Mucosa of gallbladder (tissue), 1 donor: ENCODE measurements at regions not wholly inside any gene's neighbourhood (a gene's known extent, or its start where the extent isn't known, plus 50 kb on each side); places are given as distances from the start of the nearest gene placed in this dataset.

Source experiments
- DNase-seq: peaks from one replicate; pipeline ENCODE4 v3.0.0-alpha.2; 2020; ENCODE audit warnings: low spot score
- donor health status: DM: no; HTN: no; CAD: no.

DNA sequence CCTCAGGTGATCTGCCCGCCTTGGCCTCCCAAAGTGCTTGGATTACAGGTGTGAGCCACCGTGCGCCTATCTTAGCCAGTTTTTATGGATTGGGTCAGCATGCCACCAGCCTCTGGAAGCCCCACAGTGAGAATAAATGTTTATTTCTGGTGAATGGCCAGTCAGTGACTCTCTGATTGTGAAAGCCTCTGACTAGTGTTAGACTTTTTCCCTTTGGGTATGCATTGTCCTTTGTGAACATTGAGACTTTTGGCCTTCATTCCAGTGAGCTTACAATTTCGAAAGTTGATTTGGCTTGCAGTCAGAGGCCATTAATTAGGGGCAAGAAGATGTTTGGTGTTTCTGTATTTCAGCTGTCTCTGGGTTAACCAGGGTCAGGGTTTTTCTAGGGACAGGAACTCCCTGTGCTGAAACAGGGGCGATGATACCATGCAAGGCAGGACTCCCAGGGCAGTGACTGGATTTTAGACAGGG, 274.5 kb upstream of the C2CD4B start:
- no peak for DNase-seq

DNA sequence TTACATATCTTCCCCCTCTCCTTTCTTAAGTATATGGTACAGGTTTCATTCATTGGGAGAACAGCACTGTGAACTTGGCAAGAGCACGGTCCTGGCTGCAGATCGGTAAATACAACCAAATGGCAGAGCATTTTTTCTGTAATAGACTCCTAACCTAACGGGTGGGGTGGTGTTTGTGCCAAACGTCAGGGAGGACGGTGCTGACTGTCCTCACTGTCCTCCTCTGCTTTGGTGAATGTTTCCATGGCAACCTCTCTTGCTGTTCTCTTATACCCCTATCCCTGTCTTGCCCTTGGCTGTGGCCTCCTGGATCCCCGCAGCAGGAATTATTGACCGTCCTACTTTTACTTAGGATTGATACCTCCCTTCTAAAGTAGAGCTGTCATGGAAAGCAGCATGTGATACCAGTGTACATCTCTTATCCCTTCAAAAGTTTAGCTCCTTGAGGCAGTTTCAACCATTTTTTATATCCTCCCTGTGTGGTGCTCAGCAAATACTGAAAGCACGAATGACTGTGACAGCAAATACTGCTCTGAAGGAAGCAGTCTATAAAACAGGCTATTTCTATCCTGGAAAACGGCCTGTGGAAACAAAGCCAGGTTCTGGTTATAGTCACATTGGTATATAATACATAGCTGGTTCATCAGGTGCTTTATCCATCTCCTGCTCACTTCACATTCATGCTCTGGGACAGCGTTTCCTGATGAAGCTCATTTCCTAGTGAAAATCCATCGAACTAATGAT, 275.4 kb upstream of the C2CD4B start:
- no peak for DNase-seq

DNA sequence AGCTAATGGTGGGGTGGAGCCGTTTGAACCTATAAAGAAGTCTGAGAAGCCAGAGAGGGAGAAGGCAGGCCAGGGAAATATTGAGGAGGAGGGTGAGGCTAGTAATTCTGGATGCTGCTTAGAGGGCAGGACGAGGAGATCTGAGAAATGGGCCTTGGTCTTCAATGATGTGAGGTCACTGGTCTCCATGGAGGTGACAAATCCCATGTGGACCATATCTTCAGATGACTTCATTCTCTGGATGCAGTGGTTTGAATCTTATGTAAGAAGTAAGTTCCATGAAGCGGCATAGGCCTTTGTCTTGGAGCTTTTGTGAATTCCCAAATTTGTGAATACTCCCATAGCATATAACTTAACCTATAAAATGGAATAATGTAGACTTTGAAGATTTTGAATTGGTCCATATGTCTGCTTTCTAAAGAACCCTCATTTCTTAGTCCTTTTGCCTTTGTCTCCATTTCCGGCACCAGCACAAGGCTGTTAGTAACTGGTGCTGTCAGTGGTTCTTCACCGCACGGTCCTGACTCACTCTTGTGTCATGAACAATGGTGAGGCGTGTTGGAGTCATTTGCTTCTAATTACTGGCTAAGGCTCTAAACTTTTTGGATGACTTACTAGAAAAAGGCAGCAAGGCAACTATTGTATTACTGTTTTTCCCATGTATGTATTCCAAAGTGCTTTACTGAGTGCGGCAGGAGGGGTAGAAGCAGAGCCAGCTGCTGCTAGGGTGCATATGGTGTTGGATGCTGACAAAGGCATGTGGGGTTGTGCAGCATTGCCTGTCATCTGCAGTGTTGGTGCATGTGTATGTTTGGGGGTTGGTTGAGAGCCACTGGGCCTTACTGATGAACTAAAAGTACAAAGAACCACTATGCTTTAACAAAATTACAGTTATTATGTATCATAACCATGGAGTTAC, 279.3 kb upstream of the C2CD4B start:
- DNase-seq: no peak

DNA sequence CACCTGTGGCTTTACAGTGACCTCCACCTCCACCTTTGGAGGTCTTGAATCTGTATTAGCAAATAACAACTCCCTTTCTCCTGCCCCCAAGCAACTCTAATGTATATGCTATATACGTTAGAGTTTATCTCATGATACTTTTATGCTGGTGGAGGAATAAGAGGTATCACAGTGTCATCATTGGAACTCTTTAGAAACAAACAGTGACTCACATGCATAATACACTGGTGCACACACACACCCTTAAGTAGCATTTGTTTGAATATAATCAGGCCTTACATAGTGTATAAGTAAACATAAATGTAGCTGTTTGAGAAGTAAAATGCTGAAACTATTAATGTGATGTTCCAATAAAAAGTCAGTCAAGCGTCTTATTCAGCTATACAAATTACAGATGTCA, 280.2 kb upstream of the C2CD4B start:
- no peak for DNase-seq

DNA sequence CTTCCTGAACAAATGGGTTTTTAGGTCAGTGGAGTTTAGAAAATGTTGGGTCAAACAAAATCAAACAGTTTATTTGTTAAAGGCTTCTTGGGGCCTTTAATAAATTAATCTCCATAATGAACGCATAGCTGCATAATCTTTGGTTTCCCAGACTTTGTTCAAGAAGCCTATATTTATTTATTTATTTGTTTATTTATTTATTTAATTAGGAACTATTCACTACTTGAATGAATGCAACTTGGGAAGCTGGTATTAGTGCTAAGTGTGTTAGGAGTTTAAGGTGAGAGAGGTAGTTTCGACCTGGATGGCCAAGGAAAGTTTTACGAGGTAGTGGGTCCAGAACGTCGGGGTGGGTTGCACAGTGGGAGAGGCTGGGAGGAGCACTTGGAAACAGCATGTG, 281.9 kb upstream of the C2CD4B start:
- DNase-seq: no peak

DNA sequence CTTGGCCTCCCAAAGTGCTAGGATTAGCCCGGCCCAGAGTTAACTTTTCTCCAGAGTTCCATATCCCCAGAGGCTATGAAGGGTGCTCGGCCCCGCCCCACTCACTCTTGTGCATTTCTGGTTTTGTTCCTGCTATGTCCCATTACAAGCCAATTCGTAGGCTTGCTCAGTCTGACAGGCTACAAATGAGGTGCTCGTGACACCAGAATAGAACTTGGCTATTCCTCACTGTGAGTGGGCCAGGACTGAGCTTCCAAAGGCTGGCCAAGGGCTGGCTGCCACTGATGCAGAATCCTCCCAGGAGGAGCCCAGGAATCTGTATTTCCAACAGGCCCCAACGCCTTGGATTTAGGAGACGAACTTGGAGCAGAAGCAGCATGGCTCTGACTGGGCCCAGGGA, 282.7 kb upstream of the C2CD4B start:
- no peak for DNase-seq

DNA sequence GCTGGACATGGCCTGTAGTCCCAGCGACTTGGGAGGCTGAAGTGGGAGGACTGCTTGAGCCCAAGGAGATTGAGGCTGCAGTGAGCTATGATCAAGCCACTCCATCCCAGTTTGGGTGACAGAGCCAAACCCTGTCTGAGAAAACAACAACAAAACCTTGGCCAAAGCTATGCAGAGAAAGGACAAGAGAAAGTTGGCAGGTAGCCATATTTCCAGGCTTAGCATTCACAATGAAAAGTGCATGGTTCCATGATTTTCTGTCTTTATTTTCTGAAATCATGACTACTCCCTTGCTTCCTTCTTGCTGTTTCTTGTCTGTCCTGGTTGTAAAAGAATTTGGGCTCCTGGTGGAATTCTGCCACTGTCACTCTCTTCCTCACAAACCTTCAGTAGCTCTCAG, 284.6 kb upstream of the C2CD4B start:
- no peak for DNase-seq

DNA sequence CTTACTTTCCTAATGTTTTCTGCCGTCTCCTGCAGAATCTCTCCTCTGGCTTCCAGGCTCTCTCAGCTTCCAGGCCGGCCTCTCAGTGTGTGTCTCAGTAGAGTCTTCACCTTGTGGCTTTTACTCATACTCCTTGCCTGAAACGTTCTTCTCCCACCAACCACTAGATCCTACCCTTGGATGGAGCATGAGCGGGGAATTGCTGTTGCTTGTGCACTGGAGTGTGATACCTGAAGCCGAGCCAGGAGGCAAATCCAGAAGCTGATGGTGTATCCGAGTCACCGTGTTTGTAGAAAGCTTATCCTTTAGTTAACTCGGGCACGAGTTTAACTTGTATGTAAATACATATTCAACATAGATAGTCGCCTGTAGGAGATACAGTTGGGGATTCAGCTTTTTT, 285.0 kb upstream of the C2CD4B start:
- no peak for DNase-seq

DNA sequence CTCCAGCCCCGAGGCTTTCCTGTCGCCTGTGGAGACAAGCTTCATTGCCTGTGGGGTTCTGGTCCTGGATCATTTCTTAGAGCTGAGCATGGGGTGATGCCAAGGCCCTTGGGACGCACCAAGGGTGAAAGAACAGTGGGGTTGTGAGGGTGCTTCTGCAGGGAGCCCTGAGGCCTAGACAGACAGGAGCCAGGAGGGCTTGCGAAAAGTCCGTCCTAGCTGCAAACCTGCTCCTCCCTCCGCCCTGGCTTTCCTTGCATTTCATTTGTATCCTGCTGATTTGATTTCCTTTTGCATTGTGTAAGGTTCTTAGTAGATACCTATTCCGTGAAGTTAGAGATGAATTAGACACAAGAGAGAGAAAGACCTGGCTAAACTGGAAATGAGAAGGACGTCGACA, 286.9 kb upstream of the C2CD4B start:
- no peak for DNase-seq

DNA sequence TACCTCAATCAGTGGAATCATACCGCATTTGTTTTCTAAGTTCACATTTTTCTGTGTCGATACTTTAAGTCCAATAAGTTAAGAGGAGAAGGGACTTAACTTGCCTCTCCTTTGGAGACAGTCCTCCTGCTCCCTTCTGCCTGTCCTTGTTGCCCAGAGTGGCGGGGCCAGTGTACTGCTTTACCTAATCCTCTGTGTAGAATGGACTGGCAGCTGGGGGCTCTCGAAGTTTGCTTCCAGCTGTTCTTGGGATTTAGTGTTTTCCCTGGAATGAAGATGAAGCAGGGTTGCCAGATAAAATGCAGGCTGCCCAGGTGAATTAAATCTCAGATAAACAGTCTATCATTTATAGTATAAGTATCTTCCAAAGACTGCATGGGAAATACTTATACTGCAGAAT, 287.6 kb upstream of the C2CD4B start:
- DNase-seq: no peak

DNA sequence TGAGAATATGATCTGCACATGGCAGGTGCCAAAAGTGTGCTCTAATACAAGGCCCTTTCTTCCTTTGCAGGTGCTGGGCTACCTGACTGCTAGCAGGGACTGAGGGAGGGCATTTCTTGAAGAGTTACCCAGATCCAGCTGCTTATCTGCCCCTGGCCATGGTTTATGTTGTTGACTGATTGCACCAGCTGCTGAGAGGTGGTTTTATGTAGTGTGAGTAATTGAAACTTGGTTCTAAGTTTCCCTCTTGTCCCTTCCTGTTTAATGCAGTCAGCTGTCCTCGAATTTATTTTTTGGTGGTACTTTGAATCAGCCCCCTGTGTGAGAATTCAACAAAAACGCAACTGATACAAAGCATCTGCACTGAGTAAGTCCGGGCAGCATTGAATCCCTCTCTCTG, 288.3 kb upstream of the C2CD4B start:
- no peak for DNase-seq

DNA sequence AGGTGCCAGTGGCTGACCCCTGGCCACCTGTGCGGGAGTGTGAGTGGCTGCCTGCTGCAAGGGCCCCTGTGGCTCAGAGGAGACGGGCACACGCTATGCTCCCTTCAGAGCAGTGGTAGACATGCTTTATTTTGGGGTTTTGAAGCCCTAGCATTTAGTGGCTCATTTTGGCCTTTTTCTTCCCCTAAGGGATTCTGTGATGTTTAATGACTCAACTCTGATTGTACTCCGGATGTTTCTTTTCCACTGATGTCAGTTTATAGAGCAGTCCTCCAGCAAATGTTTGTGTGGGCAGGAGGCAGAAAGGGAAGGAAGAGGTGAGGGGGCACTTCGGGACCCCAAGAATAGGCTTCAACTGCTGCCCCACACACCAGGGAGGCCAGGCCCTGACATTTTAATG, 288.9 kb upstream of the C2CD4B start:
- DNase-seq: no peak

DNA sequence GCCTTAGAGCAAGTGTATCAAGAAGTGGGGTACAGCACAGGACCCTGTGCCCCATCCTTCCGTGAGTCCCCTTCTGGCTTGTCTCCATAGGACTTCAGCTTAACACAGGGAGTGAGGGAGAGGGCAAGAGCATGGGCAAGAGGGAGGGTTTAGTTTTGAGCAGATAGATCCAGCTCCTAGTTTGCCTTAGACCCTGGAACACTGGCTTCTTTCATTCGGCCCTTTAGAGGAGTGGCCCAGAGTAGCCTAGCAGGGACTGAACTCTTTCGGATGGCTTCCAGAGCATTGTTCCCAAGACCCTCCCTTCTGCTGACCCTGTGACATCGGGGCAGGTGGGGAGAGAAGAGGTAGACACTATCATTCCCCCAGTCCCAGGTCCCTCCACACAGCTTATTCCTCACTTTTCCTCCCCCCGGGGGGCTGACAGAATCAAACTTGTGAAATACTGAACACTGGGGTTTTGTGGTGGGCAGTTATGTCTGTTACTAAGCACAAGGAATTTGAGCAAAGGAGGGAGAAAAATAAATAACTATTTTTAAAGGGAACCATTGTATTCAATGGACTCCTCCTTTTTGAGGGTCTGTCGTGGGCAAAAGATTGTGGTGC, 289.6 kb upstream of the C2CD4B start:
- no peak for DNase-seq

DNA sequence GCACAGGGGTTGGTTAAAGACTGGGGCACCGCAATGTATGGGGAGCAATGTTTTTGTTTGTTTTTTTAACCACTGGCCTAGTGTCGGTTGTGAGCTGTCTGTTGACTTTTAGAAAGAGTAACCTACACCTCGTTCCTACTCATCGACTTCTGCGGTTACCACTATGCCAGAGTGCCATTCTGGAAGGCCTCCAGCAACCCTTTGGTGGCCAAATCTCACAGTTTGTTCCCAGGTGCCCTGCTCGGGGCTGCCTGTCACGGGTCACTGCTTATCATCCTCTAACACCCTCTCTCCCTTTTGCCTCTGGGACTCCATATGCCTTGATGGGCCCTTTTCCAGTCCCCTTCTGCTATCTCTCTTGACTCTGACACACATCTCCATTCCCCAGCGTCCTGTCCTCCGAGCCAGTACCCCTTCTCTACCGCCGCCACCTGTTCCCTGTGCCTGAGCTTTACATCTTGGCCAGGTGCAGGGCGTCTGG, 290.4 kb upstream of the C2CD4B start:
- no peak for DNase-seq

DNA sequence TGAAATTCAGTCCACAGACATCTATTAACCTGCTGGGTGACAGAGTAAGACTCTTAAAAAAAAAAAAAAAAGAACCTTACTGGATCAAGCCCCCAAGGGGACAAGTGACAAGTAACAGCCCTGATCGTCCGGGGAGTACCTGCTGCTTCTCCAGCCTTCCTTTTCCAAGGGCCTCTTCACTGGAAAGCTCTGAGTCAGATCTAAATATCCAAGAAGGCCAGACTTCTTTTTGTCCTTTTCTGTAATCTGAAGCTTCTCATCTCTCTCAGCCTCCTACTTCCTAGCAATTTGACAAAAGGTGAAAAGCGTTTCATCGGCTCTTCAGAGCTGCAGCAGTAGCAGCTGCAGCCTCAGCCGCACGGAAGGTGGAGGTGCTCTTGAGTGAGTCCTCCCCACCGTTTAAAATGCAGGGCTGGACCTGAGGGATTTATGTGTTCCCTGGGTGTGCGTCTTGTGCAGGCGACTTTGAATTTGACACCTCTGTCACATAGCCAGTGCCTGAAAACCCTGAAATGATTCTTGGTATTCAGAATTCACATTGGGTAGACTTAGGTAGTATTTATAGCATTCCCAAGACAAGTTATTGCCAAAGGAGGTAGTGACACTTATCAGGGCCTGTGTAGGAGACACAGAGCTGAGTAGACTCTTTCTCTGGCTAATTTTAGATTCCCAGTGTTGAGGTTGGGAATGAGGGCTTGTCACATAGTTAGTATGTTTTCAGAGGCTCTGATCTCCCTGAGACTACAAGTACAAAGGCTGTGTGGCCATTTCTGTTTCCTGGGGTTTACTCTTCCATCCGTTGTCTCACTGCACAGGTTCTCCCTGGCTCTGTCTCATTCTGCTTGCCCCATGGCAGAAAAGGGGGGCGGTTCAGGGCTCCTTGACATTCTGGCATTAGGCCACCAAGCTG, 291.2 kb upstream of the C2CD4B start:
- no peak for DNase-seq

DNA sequence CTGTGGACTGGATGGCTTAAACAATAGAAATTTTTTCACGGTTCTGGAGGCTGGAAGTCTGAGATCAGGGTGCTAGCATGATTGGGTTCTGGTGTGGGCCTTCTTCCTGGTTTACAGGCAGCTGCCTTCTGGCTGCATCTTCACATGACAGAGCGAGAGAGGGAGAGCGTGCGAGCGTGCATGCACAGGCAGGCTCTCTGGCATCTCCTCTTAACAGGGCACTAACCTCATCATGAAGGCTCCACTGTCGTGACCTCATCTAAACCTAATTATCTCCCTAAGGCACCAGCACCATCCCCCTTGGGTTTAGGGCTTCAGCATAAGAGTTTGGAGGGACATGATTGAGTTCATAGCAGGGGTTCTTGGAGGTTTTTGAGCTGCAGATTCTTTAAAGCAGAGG, 292.0 kb upstream of the C2CD4B start:
- DNase-seq: no peak

DNA sequence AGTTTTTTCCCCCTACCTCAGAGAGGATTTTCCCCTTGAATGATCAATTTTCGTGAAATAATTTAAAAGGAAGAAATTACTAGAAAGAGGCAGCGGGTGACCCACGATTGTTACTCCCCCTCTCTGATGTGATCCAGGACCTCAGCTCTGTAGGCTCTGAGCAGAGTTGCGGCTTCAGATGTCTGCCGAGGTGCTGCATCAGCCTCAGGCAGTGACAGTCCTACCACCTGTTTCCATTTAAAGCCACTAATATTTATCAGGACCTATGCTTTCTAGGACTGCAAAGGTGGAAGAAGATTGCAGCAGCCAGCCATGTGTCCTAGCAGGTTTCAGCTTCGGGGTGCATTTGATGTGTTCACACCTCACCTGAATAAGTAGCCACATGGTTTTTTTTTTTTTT, 294.8 kb upstream of the C2CD4B start:
- no peak for DNase-seq

DNA sequence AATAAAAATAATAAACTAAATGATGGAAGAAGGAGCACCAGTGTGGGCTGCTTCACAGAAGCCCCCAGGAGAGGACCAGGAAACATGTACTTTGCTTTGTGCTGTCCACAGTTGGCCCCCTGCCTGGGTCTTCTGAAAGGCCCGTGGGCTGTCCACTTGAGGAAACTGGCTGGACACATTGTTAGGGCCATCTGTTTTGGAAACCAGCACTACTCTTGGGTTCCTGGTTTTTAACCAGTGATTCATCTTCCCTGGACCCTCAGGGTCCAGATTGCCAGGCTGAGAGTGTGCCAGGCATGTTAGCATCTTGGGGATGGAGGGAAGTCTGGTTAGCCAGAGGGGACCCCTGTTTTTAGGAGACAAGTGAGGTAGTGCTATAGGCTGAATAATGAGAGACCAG, 297.2 kb upstream of the C2CD4B start:
- no peak for DNase-seq

DNA sequence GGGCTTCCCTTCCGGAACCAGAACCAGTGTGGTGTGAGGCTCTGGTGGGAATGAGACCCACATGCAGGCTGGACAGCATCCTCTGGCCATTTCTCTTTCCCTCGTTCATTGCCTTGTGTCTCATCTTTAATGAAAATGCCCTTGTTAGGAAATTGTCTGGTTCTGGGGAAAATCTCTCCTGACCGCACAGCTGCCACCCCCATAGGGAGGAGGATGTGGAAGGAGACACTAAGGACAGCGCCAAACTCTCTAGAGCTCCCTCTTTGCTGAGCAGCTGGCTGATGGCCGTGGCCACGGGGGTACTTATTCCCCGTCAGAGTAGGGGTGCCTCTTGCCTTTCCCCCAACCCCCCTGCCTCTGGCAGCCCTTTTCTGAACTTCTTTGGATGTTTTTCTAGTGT, 297.6 kb upstream of the C2CD4B start:
- DNase-seq: no peak

DNA sequence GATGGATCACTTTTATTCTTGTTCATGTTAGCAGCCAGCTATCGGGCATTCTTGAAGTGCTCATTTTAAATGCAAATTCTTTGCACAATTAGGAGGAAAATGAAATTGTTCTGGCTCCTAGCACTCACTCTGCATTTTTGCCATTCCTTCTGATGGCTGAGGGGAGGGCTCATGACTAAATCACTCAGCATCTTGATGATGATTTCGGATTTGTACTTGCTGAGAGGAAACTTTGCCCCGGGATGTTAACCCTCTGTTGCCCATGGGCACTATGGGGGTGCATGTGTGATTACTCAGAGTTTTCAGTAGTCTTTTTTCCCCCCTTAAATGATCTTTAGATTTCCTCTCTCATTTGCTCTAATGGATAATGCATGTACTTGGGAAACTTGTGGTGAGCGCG, 299.6 kb upstream of the C2CD4B start:
- DNase-seq: no peak

DNA sequence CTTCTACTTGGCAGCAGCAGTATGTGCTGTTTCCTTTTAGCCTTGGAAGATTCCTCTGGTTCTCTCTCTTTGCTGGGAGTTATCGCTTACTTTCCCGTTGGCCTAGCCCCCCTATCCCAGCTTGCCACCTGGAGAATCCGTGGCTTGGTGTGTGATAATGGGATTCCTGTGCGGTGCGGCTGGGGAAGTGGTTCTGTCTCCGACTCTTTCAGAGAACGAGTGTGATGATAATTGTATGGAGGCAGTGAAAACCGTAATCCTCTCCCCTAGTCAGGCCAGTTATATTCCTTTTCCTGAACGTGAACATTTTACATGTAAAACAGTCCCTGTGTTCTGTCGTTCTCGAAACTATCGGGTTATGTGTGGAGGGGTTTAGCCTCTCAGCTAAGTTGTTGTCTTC, 300.1 kb upstream of the C2CD4B start:
- no peak for DNase-seq

DNA sequence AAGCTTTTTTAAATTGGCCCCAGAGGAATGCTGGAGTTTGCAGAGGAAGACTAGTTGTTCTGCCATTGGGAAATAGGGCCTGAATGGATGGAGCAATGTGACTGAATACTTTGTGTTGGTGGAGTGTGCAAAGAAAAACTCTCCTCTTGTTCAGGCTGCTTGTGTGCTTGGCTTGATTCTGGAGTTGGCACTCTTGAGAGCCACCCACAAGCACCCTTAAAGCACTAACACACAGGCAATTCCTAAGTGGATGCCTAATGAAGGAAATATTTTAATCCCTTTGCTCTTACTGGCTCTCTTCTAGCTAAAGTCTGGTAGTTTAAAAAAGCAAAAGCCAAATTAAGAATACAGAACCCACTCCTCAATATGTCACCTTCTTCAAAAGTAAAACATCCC, 304.4 kb upstream of the C2CD4B start:
- DNase-seq: no peak
